SK-N-MC (cell line): ENCODE measurements at regions not wholly inside any gene's neighbourhood (a gene's known extent, or its start where the extent isn't known, plus 50 kb on each side); places are given as distances from the start of the nearest gene placed in this dataset.

Experiments used
- DNase-seq: peaks from one replicate; pipeline ENCODE4 v3.0.0-alpha.2; 2011; ENCODE audit warnings: low read depth, low spot score
- H3K27ac ChIP-seq: fragments of 200-600 bp; sonication (generic); 2 replicates; pipeline ENCODE4 v1.5.1; 2016; ENCODE audit warnings: mixed run types
- H3K36me3 ChIP-seq: fragments of 200-600 bp; sonication (generic); 2 replicates; pipeline ENCODE4 v1.6.1; 2017; ENCODE audit warnings: antibody characterized with exemption, low read length, mixed read lengths; ENCODE audit not compliant: insufficient read depth
- H3K4me3 ChIP-seq: fragments of 200-600 bp; sonication (generic); 2 replicates; pipeline ENCODE4 v1.5.1; 2016
- H3K9ac ChIP-seq: fragments of 200-600 bp; sonication (generic); 2 replicates; pipeline ENCODE4 v1.8.0; 2017; ENCODE audit warnings: mixed run types, mixed read lengths; ENCODE audit not compliant: insufficient read length
- H3K9me3 ChIP-seq: fragments of 200-600 bp; sonication (generic); 2 replicates; pipeline ENCODE4 v1.6.1; 2017; ENCODE audit warnings: low read depth, mild to moderate bottlenecking, antibody characterized with exemption, low read length, moderate library complexity, mixed read lengths
- EZH2 ChIP-seq: fragments of 200-600 bp; sonication (generic); IDR thresholded peaks from one replicate; pipeline ENCODE4 v1.6.1; 2017; ENCODE audit warnings: antibody characterized with exemption
- FOXP2 ChIP-seq: optimal IDR thresholded peaks from 2 replicates; pipeline ENCODE3; 2011; ENCODE audit warnings: mild to moderate bottlenecking, moderate library complexity; ENCODE audit not compliant: insufficient read depth; ENCODE audit errors: extremely low read length, control extremely low read depth
- POLR2AphosphoS5 ChIP-seq: IDR thresholded peaks from 2 replicates; pipeline ENCODE4 v1.6.1; 2012; ENCODE audit warnings: mild to moderate bottlenecking, low read depth, low read length, borderline replicate concordance

GRCh38 chr11:45454917-45455401 is 168.8 kb upstream of the SYT13 start:
- DNase-seq = no peak
- TF ChIP-seq EZH2 (no peak), POLR2AphosphoS5 (no peak), FOXP2 (no peak)
- Histone ChIP-seq H3K4me3 (no peak overlapping the region), H3K9me3 (no peaks in the 10 kb centered on the region), H3K36me3 (no peaks in the 10 kb centered on the region), H3K27ac (no peak overlapping the region), H3K9ac (no peak overlapping the region)

GRCh38 chr11:45453721-45454120 is 167.6 kb upstream of the SYT13 start:
- Histone ChIP-seq H3K4me3 (no peak overlapping the region), H3K36me3 (no peaks in the 10 kb centered on the region), H3K9ac (no peak overlapping the region), H3K27ac (no peak overlapping the region), H3K9me3 (no peaks in the 10 kb centered on the region)
- DNase-seq = no peak
- TF ChIP-seq FOXP2 = no peak
- TF ChIP-seq POLR2AphosphoS5 = no peak
- TF ChIP-seq EZH2 = no peak

GRCh38 chr11:45451766-45452440 is 165.8 kb upstream of the SYT13 start:
- DNase-seq = no peak
- H3K27ac ChIP-seq = no peak overlapping the region
- H3K9me3 ChIP-seq = no peaks in the 10 kb centered on the region
- no peak overlapping the region for H3K9ac ChIP-seq
- TF ChIP-seq EZH2 (no peak), POLR2AphosphoS5 (no peak), FOXP2 (no peak)
- no peaks in the 10 kb centered on the region for H3K36me3 ChIP-seq
- no peak overlapping the region for H3K4me3 ChIP-seq

- DNase-seq = no peak
Measured at GRCh38 chr11:45450189-45450588, 164.0 kb upstream of the SYT13 start.

GRCh38 chr11:45449036-45449601 is 163.0 kb upstream of the SYT13 start:
- Histone ChIP-seq H3K9me3 (no peaks in the 10 kb centered on the region), H3K9ac (no peak overlapping the region), H3K4me3 (no peak overlapping the region), H3K27ac (no peak overlapping the region), H3K36me3 (no peaks in the 10 kb centered on the region)
- no peak for TF ChIP-seq FOXP2
- no peak for TF ChIP-seq POLR2AphosphoS5
- no peak for TF ChIP-seq EZH2
- DNase-seq = no peak

More at GRCh38 chr11:45450189-45450588, 164.0 kb upstream of the SYT13 start:
- Histone ChIP-seq H3K36me3 (no peaks in the 10 kb centered on the region), H3K4me3 (no peak overlapping the region), H3K9ac (no peak overlapping the region), H3K27ac (no peak overlapping the region), H3K9me3 (no peaks in the 10 kb centered on the region)
- TF ChIP-seq EZH2 = no peak
- TF ChIP-seq FOXP2 = no peak
- TF ChIP-seq POLR2AphosphoS5 = no peak

GRCh38 chr11:45448561-45448960 is 162.4 kb upstream of the SYT13 start:
- Histone ChIP-seq H3K36me3 (no peaks in the 10 kb centered on the region), H3K9me3 (no peaks in the 10 kb centered on the region), H3K9ac (no peak overlapping the region), H3K4me3 (no peak overlapping the region), H3K27ac (no peak overlapping the region)
- TF ChIP-seq FOXP2 (no peak), POLR2AphosphoS5 (no peak), EZH2 (no peak)
- DNase-seq = no peak

- Histone ChIP-seq H3K27ac (no peak overlapping the region), H3K36me3 (no peaks in the 10 kb centered on the region), H3K9me3 (no peaks in the 10 kb centered on the region), H3K9ac (no peak overlapping the region), H3K4me3 (no peak overlapping the region)
- no peak for DNase-seq
- TF ChIP-seq POLR2AphosphoS5 = no peak
Measured at GRCh38 chr11:45446998-45447397, 160.9 kb upstream of the SYT13 start.

- Histone ChIP-seq H3K9ac (no peak overlapping the region), H3K4me3 (no peak overlapping the region), H3K36me3 (no peaks in the 10 kb centered on the region), H3K9me3 (no peaks in the 10 kb centered on the region), H3K27ac (no peak overlapping the region)
- TF ChIP-seq POLR2AphosphoS5 = no peak
- no peak for TF ChIP-seq FOXP2
- TF ChIP-seq EZH2 = no peak
- no peak for DNase-seq
Measured at GRCh38 chr11:45446434-45446833, 160.3 kb upstream of the SYT13 start.

- Histone ChIP-seq H3K36me3 (no peaks in the 10 kb centered on the region), H3K27ac (no peak overlapping the region), H3K4me3 (no peak overlapping the region), H3K9me3 (no peaks in the 10 kb centered on the region), H3K9ac (no peak overlapping the region)
- DNase-seq = no peak
- TF ChIP-seq EZH2 = no peak
- TF ChIP-seq FOXP2 = no peak
- no peak for TF ChIP-seq POLR2AphosphoS5
Measured at GRCh38 chr11:45444796-45445195, 158.7 kb upstream of the SYT13 start.
